SK-N-SH treated with all-trans-retinoic acid at 6 μM for 48 hours (cell line): ENCODE measurements at regions not wholly inside any gene's neighbourhood (a gene's known extent, or its start where the extent isn't known, plus 50 kb on each side); places are given as distances from the start of the nearest gene placed in this dataset.

ENCODE experiments used
- ARNTL ChIP-seq: fragments of 450-650 bp; formaldehyde crosslinking; IDR thresholded peaks from 2 replicates; pipeline ENCODE4 v1.5.0; 2020; ENCODE audit warnings: low read depth, mild to moderate bottlenecking, moderate library complexity, borderline replicate concordance
- PATZ1 ChIP-seq: fragments of 250-450 bp; sonication (Bioruptor Pico); IDR thresholded peaks from 2 replicates; pipeline ENCODE4 v1.8.0; 2020; ENCODE audit warnings: mild to moderate bottlenecking, moderate library complexity, borderline replicate concordance
- PPARA ChIP-seq: fragments of 250-450 bp; sonication (Bioruptor Pico); IDR thresholded peaks from 2 replicates; pipeline ENCODE4 v1.5.0; 2020; ENCODE audit warnings: mild to moderate bottlenecking, borderline replicate concordance
- TCF4 ChIP-seq: fragments of 250-450 bp; sonication (Bioruptor Pico); IDR thresholded peaks from 2 replicates; pipeline ENCODE4 v1.8.0; 2021; ENCODE audit warnings: mild to moderate bottlenecking, moderate library complexity, borderline replicate concordance
- ZC3H10 ChIP-seq: fragments of 250-450 bp; sonication (Bioruptor Pico); IDR thresholded peaks from 2 replicates; pipeline ENCODE4 v1.5.1; 2021; ENCODE audit warnings: mild to moderate bottlenecking, moderate library complexity
- ZFP30 ChIP-seq: fragments of 450-650 bp; formaldehyde crosslinking; IDR thresholded peaks from 2 replicates; pipeline ENCODE4 v1.5.0; 2022; ENCODE audit warnings: mild to moderate bottlenecking, moderate library complexity
- ZNF8 ChIP-seq: fragments of 450-650 bp; formaldehyde crosslinking; IDR thresholded peaks from 2 replicates; pipeline ENCODE4 v1.5.0; 2020; ENCODE audit warnings: mild to moderate bottlenecking, moderate library complexity

- TF ChIP-seq PPARA (CRISPR knock-in tag) (no peak), ARNTL (CRISPR knock-in tag) (no peak), PATZ1 (CRISPR knock-in tag) (no peak), ZNF8 (no peak), TCF4 (CRISPR knock-in tag) (no peak), ZFP30 (CRISPR knock-in tag) (no peak), ZC3H10 (CRISPR knock-in tag) (no peak)
These were observed 491.0 kb upstream of the NXPH2 start for GRCh38 chr2:139271149-139271548.
